ENCODE measurements at regions not wholly inside any gene's neighbourhood (a gene's known extent, or its start where the extent isn't known, plus 50 kb on each side); places are given as distances from the start of the nearest gene placed in this dataset.

DNA sequence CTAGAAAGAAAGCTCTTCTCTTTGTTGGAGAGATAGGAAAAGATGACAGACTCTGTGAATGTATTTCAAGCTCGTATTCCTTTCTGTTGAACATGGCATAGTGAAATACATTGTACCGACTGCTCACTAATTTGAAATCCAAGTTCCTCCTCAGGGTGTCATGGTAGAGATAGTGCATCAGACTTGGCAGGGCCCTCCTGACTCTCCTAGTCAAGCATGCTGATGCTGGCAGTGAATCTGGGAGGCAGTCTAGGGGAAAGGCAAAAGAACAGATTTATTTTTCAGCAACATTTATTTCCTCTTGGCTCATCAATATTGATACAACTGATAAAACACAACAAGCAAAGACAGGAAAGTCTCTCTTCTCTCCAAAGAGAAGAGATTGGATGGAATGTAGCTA, 356.3 kb upstream of the IRAK1BP1 start:
- no peak overlapping the region for H3K27ac ChIP-seq
- no peak overlapping the region for H3K4me3 ChIP-seq (ENCODE audit: low read depth, low read length)
- H3K27me3 ChIP-seq (replicated peaks) = no peaks in the 10 kb centered on the region
- no peak for DNase-seq
- no peaks in the 10 kb centered on the region for H3K36me3 ChIP-seq (replicated peaks)
- in situ Hi-C loops (cut with HindIII; ENCODE audit: low pct_ligation_motif_present, low sequenced_read_pairs) = no loop called here
- TF ChIP-seq, protein P1, sequence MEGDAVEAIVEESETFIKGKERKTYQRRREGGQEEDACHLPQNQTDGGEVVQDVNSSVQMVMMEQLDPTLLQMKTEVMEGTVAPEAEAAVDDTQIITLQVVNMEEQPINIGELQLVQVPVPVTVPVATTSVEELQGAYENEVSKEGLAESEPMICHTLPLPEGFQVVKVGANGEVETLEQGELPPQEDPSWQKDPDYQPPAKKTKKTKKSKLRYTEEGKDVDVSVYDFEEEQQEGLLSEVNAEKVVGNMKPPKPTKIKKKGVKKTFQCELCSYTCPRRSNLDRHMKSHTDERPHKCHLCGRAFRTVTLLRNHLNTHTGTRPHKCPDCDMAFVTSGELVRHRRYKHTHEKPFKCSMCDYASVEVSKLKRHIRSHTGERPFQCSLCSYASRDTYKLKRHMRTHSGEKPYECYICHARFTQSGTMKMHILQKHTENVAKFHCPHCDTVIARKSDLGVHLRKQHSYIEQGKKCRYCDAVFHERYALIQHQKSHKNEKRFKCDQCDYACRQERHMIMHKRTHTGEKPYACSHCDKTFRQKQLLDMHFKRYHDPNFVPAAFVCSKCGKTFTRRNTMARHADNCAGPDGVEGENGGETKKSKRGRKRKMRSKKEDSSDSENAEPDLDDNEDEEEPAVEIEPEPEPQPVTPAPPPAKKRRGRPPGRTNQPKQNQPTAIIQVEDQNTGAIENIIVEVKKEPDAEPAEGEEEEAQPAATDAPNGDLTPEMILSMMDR (IDR thresholded peaks at IDR 0.05; ENCODE audit: low read depth, low read length, missing control alignments) = no peak

DNA sequence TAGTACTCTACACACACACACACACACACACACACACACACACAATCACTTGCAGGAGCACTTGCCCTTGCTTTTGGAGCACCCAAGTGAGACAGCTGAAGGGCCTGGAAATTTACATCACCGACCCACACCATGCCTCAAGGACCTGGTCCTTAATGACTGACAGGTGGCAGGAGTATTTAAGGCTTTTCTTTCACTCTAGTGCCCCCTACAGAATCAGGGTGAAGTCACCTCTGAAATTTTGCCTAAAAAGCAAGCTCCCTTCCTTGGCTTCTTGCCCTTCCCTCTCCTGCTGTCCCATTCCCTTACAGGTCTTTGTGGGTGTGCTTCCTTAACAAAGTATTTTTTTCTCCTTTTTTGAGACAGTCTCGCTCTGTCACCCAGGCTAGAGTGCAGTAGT, 353.5 kb upstream of the IRAK1BP1 start:
- in situ Hi-C loops (cut with HindIII; ENCODE audit: low pct_ligation_motif_present, low sequenced_read_pairs) = no loop called here
- Histone ChIP-seq H3K4me3 (ENCODE audit: low read depth, low read length) (no peak overlapping the region), H3K27ac (no peak overlapping the region), H3K27me3 (replicated peaks) (no peaks in the 10 kb centered on the region), H3K36me3 (replicated peaks) (no peaks in the 10 kb centered on the region)
- no peak for DNase-seq
- TF ChIP-seq, protein P1 (IDR thresholded peaks at IDR 0.05; ENCODE audit: low read depth, low read length, missing control alignments) = peak; percentile 33

DNA sequence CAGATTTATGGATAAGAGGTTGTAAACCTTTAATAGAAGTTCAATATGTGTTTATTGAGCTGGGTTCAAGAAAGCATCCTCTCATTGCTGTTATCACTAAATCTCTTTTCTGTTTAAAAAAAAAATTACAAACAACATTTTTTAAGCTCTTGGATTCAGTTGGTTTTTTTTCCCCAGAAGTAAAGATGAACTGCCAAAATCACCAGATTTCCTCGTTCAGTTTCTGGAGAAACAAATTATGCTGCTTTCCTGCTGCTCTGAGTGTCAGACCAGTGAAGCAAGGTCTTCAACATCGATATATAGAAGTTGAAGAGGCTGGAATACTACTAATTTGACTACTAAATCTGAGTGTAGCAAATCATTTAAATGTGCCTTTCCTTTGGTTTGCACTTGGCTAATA, 352.1 kb upstream of the IRAK1BP1 start:
- no peaks in the 10 kb centered on the region for H3K36me3 ChIP-seq (replicated peaks)
- DNase-seq = no peak
- TF ChIP-seq, protein P1 (IDR thresholded peaks at IDR 0.05; ENCODE audit: low read depth, low read length, missing control alignments) = no peak
- H3K27ac ChIP-seq = no peak overlapping the region
- no peak overlapping the region for H3K4me3 ChIP-seq (ENCODE audit: low read depth, low read length)
- in situ Hi-C loops (cut with HindIII; ENCODE audit: low pct_ligation_motif_present, low sequenced_read_pairs) = no loop called here
- H3K27me3 ChIP-seq (replicated peaks) = no peaks in the 10 kb centered on the region

DNA sequence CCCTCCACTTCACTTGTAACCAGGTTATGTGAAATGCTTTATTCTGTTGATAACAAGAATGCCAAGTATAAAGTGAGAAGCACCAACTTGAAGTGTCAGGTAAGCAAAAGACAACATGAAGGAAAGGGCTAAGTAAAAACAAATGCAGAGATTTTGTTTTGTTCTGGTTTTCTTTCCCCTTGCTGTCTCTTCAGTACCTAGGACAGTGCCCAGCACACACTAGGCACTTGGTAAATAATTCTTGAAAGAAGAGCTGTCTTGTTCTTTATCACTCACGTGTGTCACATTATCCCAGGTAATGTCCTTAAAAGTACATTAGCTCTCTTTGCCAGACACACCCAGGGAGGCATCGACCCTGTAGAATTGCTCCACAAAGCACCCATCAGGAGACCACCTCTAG, 350.0 kb upstream of the IRAK1BP1 start:
- Histone ChIP-seq H3K36me3 (replicated peaks) (no peaks in the 10 kb centered on the region), H3K4me3 (ENCODE audit: low read depth, low read length) (no peak overlapping the region), H3K27ac (no peak overlapping the region), H3K27me3 (replicated peaks) (no peaks in the 10 kb centered on the region)
- in situ Hi-C loops (cut with HindIII; ENCODE audit: low pct_ligation_motif_present, low sequenced_read_pairs) = no loop called here
- TF ChIP-seq, protein P1 (IDR thresholded peaks at IDR 0.05; ENCODE audit: low read depth, low read length, missing control alignments) = no peak
- no peak for DNase-seq

DNA sequence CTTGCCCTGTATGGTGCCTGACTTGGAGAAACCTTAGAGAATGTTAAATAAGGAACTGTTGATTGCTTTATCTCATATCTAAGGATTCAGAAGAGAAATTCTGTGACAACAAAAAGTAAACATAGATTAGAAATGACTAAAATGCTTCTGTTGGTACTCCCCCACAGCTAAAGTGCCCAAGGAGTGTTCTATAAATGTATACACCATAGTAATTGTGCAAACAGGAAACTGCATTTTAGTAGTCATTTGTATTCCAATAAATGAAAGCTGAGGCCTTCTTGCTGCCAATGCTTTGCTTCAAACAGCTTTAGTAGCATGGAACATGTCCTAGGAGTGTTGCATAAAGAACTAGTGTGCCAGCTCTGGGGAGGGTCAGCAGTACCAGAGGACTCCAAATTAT, 343.7 kb upstream of the IRAK1BP1 start:
- H3K36me3 ChIP-seq (replicated peaks) = no peaks in the 10 kb centered on the region
- no peak overlapping the region for H3K27ac ChIP-seq
- no peak for DNase-seq
- H3K4me3 ChIP-seq (ENCODE audit: low read depth, low read length) = no peak overlapping the region
- H3K27me3 ChIP-seq (replicated peaks) = no peaks in the 10 kb centered on the region
- in situ Hi-C loops (cut with HindIII; ENCODE audit: low pct_ligation_motif_present, low sequenced_read_pairs) = no loop called here
- TF ChIP-seq, protein P1 (IDR thresholded peaks at IDR 0.05; ENCODE audit: low read depth, low read length, missing control alignments) = no peak

DNA sequence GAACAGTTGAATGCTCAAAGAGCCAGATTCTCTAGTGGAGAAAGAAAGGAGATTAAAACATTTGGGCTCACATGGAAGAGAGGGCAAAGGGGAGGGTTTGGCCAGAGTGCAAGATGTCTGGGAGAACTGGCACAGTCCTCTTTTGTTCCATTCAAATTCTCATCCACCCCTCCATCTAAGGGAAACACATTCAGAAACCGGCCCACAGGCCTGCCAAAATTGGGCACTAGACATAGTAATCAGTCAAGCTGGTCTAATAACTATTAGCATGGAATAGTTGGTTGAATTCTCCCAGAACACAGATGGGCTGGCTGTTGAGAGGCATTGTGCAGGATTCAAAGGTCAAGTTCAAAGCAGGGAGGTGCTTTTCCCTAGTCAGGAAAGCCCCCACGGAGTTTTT, 341.4 kb upstream of the IRAK1BP1 start:
- in situ Hi-C loops (cut with HindIII; ENCODE audit: low pct_ligation_motif_present, low sequenced_read_pairs) = no loop called here

More for the DNA sequence above, 341.4 kb upstream of the IRAK1BP1 start:
- Histone ChIP-seq H3K4me3 (ENCODE audit: low read depth, low read length) (no peak overlapping the region), H3K27me3 (replicated peaks) (no peaks in the 10 kb centered on the region), H3K27ac (no peak overlapping the region), H3K36me3 (replicated peaks) (no peaks in the 10 kb centered on the region)
- TF ChIP-seq, protein P1 (IDR thresholded peaks at IDR 0.05; ENCODE audit: low read depth, low read length, missing control alignments) = no peak
- DNase-seq = no peak

Measured in brain microvascular endothelial cell (primary cell).